ENCODE measurements at regions not wholly inside any gene's neighbourhood (a gene's known extent, or its start where the extent isn't known, plus 50 kb on each side); places are given as distances from the start of the nearest gene placed in this dataset.
A peak's percentile ranks its signal among the peaks of the same experiment; 100 is the strongest.
"Not testable (repeated sequence)": the region's sequence is repeated elsewhere in the genome, so short reads cannot be mapped to it uniquely, and the experiment has no call there.

GRCh38 chrX:40406330-40406859 is 174.4 kb upstream of the ATP6AP2 start:
- no peak for DNase-seq

- no peak for DNase-seq
These were observed 175.4 kb upstream of the ATP6AP2 start for GRCh38 chrX:40405399-40405798.

GRCh38 chrX:40403757-40404156 is 177.0 kb upstream of the ATP6AP2 start:
- DNase-seq, result no peak

GRCh38 chrX:40402831-40403533 is 177.8 kb upstream of the ATP6AP2 start:
- peak; percentile 86 for DNase-seq

- DNase-seq, result no peak
These were observed 185.7 kb upstream of the ATP6AP2 start for GRCh38 chrX:40395102-40395501.

- DNase-seq, result no peak
These were observed 186.5 kb upstream of the ATP6AP2 start for GRCh38 chrX:40394302-40394701.

- no peak for DNase-seq
These were observed 188.2 kb upstream of the ATP6AP2 start for GRCh38 chrX:40392599-40392998.

GRCh38 chrX:40391662-40392061 is 189.1 kb upstream of the ATP6AP2 start:
- DNase-seq, result no peak

- no peak for DNase-seq
These were observed 191.2 kb upstream of the ATP6AP2 start for GRCh38 chrX:40389555-40389954.

- DNase-seq, result no peak
These were observed 192.3 kb upstream of the ATP6AP2 start for GRCh38 chrX:40388441-40388840.

GRCh38 chrX:40387869-40388268 is 192.9 kb upstream of the ATP6AP2 start:
- DNase-seq, result not testable (repeated sequence)

- DNase-seq, result not testable (repeated sequence)
These were observed 193.5 kb upstream of the ATP6AP2 start for GRCh38 chrX:40387311-40387710.

- DNase-seq, result no peak
These were observed 195.1 kb upstream of the ATP6AP2 start for GRCh38 chrX:40385682-40386081.

GRCh38 chrX:40385256-40385655 is 195.5 kb upstream of the ATP6AP2 start:
- no peak for DNase-seq

GRCh38 chrX:40383969-40384368 is 196.8 kb upstream of the ATP6AP2 start:
- DNase-seq, result no peak

GRCh38 chrX:40383360-40383759 is 197.4 kb upstream of the ATP6AP2 start:
- no peak for DNase-seq

- no peak for DNase-seq
These were observed 199.9 kb upstream of the ATP6AP2 start for GRCh38 chrX:40380655-40381488.

GRCh38 chrX:40377684-40378083 is 203.1 kb upstream of the ATP6AP2 start:
- no peak for DNase-seq

- no peak for DNase-seq
These were observed 206.3 kb upstream of the ATP6AP2 start for GRCh38 chrX:40374486-40374885.

GRCh38 chrX:40373641-40374040 is 207.1 kb upstream of the ATP6AP2 start:
- no peak for DNase-seq

GRCh38 chrX:40373025-40373424 is 207.7 kb upstream of the ATP6AP2 start:
- no peak for DNase-seq

- no peak for DNase-seq
These were observed 209.4 kb upstream of the ATP6AP2 start for GRCh38 chrX:40371376-40371775.

GRCh38 chrX:40368611-40369061 is 212.1 kb upstream of the ATP6AP2 start:
- no peak for DNase-seq

- peak; percentile 68 for DNase-seq
These were observed 214.1 kb upstream of the ATP6AP2 start for GRCh38 chrX:40366661-40367060.

All from islet precursor cell (in vitro differentiated cells).